HEK293 (cell line): ENCODE measurements at regions not wholly inside any gene's neighbourhood (a gene's known extent, or its start where the extent isn't known, plus 50 kb on each side); places are given as distances from the start of the nearest gene placed in this dataset.

ENCODE experiments used
- CTCF ChIP-seq: fragments of 450-650 bp; formaldehyde crosslinking; IDR thresholded peaks from 2 replicates; pipeline ENCODE4 v1.5.1; 2016; ENCODE audit warnings: missing biosample characterization, missing genetic modification characterization
- MYNN ChIP-seq: fragments of 450-650 bp; formaldehyde crosslinking; IDR thresholded peaks from 2 replicates; pipeline ENCODE4 v1.5.1; 2016; ENCODE audit warnings: missing biosample characterization, missing genetic modification characterization, borderline replicate concordance
- PRDM10 ChIP-seq: fragments of 450-650 bp; formaldehyde crosslinking; IDR thresholded peaks from 2 replicates; pipeline ENCODE4 v1.5.1; 2016; ENCODE audit warnings: missing biosample characterization, missing genetic modification characterization
- ZNF274 ChIP-seq, 2 experiments: fragments of 200-500 bp in 1 of 2; fragments of 450-650 bp in 1 of 2; sonication (Bioruptor generic) in 1 of 2; formaldehyde crosslinking in 1 of 2; IDR thresholded peaks; 2 replicates each; pipeline versions ENCODE4 v1.5.1 to v1.6.1; 2014 to 2016; ENCODE audit warnings: borderline replicate concordance in 1 of 2, inconsistent platforms in 1 of 2, low read length in 1 of 2, missing biosample characterization in 1 of 2, missing genetic modification characterization in 1 of 2
- ZSCAN23 ChIP-seq: fragments of 450-650 bp; formaldehyde crosslinking; IDR thresholded peaks from 2 replicates; pipeline ENCODE4 v1.5.1; 2016; ENCODE audit warnings: missing biosample characterization, missing genetic modification characterization

- TF ChIP-seq CTCF (tag by site-specific recombination): no peak
- TF ChIP-seq PRDM10: no peak
- no peak for TF ChIP-seq ZNF274 (IDR thresholded peaks at IDR 0.05; ENCODE audit: low read length)
- no peak for TF ChIP-seq ZNF274 (tag by site-specific recombination; IDR thresholded peaks at IDR 0.05; ENCODE audit: borderline replicate concordance)
- no peak for TF ChIP-seq MYNN (tag by site-specific recombination)
- TF ChIP-seq ZSCAN23 (tag by site-specific recombination): no peak
Observed at GRCh38 chr5:101431201-101431600, 528.1 kb upstream of the ST8SIA4 start.
